GM21360 (cell line): ENCODE measurements at regions not wholly inside any gene's neighbourhood (a gene's known extent, or its start where the extent isn't known, plus 50 kb on each side); places are given as distances from the start of the nearest gene placed in this dataset.

Experiments
- ATAC-seq: cut with Tn5 transposase; IDR thresholded peaks from one replicate; pipeline ENCODE4 v1.9.1; 2021; ENCODE audit warnings: mild to moderate bottlenecking, moderate library complexity; ENCODE audit not compliant: unreplicated experiment

- no peak for ATAC-seq
Measured at GRCh38 chr7:95668504-95669018, 72.2 kb upstream of the PDK4 start.

DNA sequence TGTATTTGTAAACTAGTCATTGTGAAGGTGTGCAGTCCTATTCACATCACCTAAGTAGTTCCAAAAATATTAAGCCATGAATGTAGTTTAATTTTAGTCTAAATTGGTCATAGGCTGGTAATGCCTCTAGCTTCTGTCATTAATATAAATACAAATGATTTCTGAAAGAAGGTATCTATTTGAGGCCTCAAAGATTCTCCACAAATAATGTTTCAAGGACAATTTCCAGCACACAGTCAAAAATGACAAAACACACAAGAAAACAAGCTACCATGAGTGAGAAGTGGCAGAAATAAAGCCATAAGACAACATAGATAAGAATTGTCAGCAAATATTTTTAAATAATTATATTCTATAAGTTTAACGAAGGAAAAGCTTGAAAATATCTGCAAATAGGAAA lies 66.7 kb upstream of the PDK4 start:
- ATAC-seq, result no peak

DNA sequence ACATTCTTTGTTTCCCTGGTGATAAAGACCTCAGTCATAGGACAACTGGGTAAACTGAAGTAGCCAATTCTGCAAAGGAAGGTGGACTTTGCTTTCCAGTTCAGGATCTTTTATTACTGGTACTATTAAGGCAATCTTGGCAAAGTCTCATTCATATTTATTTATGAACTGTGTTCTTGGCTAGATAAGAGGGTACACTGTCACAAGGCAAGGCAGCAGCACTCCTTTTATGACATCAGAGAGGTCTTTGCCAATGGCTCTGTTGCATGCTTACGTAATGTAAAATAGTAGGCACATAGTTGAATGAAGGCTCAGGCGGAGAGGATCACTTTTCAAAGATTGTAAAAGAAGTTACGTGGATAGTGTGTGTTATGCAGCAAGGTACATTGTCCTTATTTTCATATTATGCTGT lies 63.7 kb upstream of the PDK4 start:
- ATAC-seq, result no peak

DNA sequence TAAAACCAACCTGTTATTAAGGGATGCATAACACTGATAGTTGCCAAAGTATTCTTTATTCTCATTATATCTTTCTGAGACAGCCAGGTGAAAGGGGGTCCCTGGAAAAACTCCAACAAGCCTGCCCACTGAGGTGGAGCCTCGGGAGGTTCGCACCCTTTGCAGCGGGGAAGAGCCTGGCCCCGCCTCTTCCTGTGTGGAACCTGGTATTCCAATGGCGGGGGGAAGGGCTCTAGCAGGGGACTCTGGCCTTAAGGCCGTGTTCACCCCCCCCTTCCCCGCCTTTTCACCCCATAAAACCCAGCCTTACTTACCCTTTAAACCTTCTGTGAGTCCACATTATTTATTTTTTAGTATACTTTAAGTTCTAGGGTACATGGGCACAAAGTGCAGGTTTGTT lies 62.4 kb upstream of the PDK4 start:
- no peak for ATAC-seq

DNA sequence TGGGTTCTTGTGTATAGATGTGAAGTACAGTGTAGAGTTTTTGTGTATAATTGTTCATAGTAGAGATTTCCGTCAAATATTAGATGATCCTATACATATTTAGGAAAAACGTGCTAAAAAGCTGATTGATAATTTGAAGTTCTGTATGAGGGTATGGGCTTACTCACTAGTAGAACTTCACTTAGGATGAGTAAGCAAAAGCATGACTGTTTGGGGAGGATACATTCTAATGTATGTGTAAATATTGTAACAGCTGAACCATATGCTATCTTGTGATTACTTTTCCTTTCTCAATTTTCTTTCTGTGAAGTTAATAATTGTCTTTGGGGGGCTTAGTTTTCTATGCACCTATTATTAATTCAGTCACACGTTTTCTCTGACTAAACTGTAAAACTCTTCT lies 53.2 kb upstream of the PDK4 start:
- ATAC-seq, result no peak

DNA sequence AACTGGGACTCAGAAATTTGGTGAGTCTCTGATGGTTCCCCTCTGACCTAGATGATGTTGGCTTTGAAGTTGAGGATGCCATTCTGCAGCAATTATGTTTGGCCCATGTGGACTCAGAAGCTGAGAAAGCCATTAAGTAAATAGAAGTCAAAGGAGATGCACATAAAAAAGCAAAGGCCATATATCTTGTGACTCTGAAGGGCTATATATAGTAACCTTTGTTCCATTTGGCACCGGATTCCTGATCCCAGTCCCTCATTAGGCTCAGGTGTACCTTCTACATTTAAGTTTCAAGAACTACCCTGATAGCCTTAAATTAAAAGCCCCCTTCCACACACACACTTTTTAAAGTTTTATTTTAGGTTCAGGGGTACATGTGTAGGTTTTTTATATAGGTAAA lies 50.0 kb upstream of the PDK4 start:
- ATAC-seq, result no peak
